NCI-H1105 (cell line): ENCODE measurements at regions not wholly inside any gene's neighbourhood (a gene's known extent, or its start where the extent isn't known, plus 50 kb on each side); places are given as distances from the start of the nearest gene placed in this dataset.
"Not testable (repeated sequence)": the region's sequence is repeated elsewhere in the genome, so short reads cannot be mapped to it uniquely, and the experiment has no call there.

Experiments
- DNase-seq: peaks from one replicate; lab custom pipeline; 2025; lab: John Stamatoyannopoulos, UW

- no peak for DNase-seq
Observed at GRCh38 chr6:19892260-19892659, 55.1 kb downstream of the ID4 start.

- no peak for DNase-seq
Observed at GRCh38 chr6:19895866-19896692, 58.9 kb downstream of the ID4 start.

GRCh38 chr6:19896693-19897010, 59.5 kb downstream of the ID4 start:
- no peak for DNase-seq

- no peak for DNase-seq
Observed at GRCh38 chr6:19898141-19898740, 61.1 kb downstream of the ID4 start.

- DNase-seq = no peak
Observed at GRCh38 chr6:19902201-19902600, 65.0 kb downstream of the ID4 start.

- not testable (repeated sequence) for DNase-seq
Observed at GRCh38 chr6:19904408-19904807, 67.2 kb downstream of the ID4 start.

GRCh38 chr6:19905584-19905983, 68.4 kb downstream of the ID4 start:
- no peak for DNase-seq

GRCh38 chr6:19906171-19906570, 69.0 kb downstream of the ID4 start:
- DNase-seq = no peak

- DNase-seq = no peak
Observed at GRCh38 chr6:19911223-19911622, 74.1 kb downstream of the ID4 start.

GRCh38 chr6:19918436-19918835, 81.3 kb downstream of the ID4 start:
- no peak for DNase-seq

- DNase-seq = no peak
Observed at GRCh38 chr6:19921786-19922185, 84.6 kb downstream of the ID4 start.

- DNase-seq = no peak
Observed at GRCh38 chr6:19925533-19925932, 88.4 kb downstream of the ID4 start.

GRCh38 chr6:19928461-19928860, 91.3 kb downstream of the ID4 start:
- DNase-seq = no peak

- no peak for DNase-seq
Observed at GRCh38 chr6:19929312-19929711, 92.1 kb downstream of the ID4 start.

GRCh38 chr6:19934996-19935591, 97.9 kb downstream of the ID4 start:
- DNase-seq = no peak

- not testable (repeated sequence) for DNase-seq
Observed at GRCh38 chr6:19939321-19939720, 102.2 kb downstream of the ID4 start.

GRCh38 chr6:19939926-19940325, 102.8 kb downstream of the ID4 start:
- not testable (repeated sequence) for DNase-seq

- no peak for DNase-seq
Observed at GRCh38 chr6:19943042-19943441, 105.9 kb downstream of the ID4 start.

GRCh38 chr6:19945843-19946358, 108.7 kb downstream of the ID4 start:
- DNase-seq = no peak

- DNase-seq = no peak
Observed at GRCh38 chr6:19949155-19949554, 112.0 kb downstream of the ID4 start.

- DNase-seq = no peak
Observed at GRCh38 chr6:19964115-19964514, 126.9 kb downstream of the ID4 start.

GRCh38 chr6:19968201-19968600, 131.0 kb downstream of the ID4 start:
- DNase-seq = no peak

- no peak for DNase-seq
Observed at GRCh38 chr6:19972221-19972620, 135.1 kb downstream of the ID4 start.
